ENCODE measurements at regions not wholly inside any gene's neighbourhood (a gene's known extent, or its start where the extent isn't known, plus 50 kb on each side); places are given as distances from the start of the nearest gene placed in this dataset.

- TF ChIP-seq CTCF (IDR thresholded peaks at IDR 0.05; ENCODE audit: control extremely low read depth in 1 of 3, insufficient read depth in 1 of 3, low read depth in 1 of 3, low read length in 3 of 3), result no peak
- no peak for TF ChIP-seq YY1 (IDR thresholded peaks at IDR 0.05; ENCODE audit: low read depth, low read length)
- no peak for TF ChIP-seq POLR2AphosphoS5 (IDR thresholded peaks at IDR 0.05; ENCODE audit: low read depth, low read length)
- no peak for TF ChIP-seq HDAC2 (IDR thresholded peaks at IDR 0.05; ENCODE audit: borderline replicate concordance in 1 of 2, low read depth in 2 of 2, low read length in 2 of 2)
- no peak for TF ChIP-seq TCF12 (IDR thresholded peaks at IDR 0.05; ENCODE audit: low read depth, low read length)
- TF ChIP-seq USF2 (IDR thresholded peaks at IDR 0.05; ENCODE audit: low read length), result no peak
- no peak for TF ChIP-seq EP300 (IDR thresholded peaks at IDR 0.05; ENCODE audit: borderline replicate concordance in 1 of 2, low read depth in 2 of 2, low read length in 2 of 2)
- no peak for TF ChIP-seq RAD21 (IDR thresholded peaks at IDR 0.05 in 1 of 2, conservative IDR thresholded peaks at IDR 0.05 in 1 of 2; ENCODE audit: low read depth in 2 of 2, low read length in 2 of 2)
- no peak for TF ChIP-seq MAFK (IDR thresholded peaks at IDR 0.05; ENCODE audit: low read depth, low read length)
- TF ChIP-seq ATF2 (IDR thresholded peaks at IDR 0.05; ENCODE audit: low read length), result no peak
Observed at GRCh38 chr2:203796248-203797010, 71.1 kb upstream of the CTLA4 start.

Measured in H1 (cell line).